Activated CD8-positive, alpha-beta memory T cell treated with anti-CD3 and anti-CD28 coated beads for 48 hours (primary cell): ENCODE measurements at regions not wholly inside any gene's neighbourhood (a gene's known extent, or its start where the extent isn't known, plus 50 kb on each side); places are given as distances from the start of the nearest gene placed in this dataset.

Experiments
- DNase-seq, 3 experiments: peaks; one replicate each; pipeline ENCODE4 v3.0.0-alpha.2; 2020; ENCODE audit warnings: low read depth in 2 of 3, low spot score in 2 of 3

- no peak for DNase-seq
Measured at GRCh38 chr7:131624536-131624935, 68.1 kb upstream of the PODXL start.

DNA sequence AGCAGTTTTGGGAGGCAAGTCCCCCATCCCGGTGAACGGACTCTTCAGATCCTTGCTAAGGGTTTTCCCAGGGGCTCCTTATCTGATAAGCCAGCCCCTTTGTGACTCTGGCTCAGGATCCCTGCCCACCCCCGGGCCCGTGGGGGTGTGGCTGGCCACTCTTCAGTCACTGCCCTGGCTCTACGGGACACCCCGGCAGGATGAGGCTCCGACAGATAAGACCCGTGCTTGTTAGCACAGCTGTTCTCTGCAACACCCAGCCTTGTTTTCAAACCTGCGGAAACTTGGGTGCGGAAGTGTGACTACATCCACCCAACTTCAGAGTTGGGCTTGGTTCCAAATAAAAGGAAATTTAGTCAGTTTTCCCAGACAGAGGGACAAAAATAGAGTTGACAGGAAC is 66.7 kb upstream of the PODXL start:
- no peak for DNase-seq

GRCh38 chr7:131621652-131622051 is 65.2 kb upstream of the PODXL start:
- DNase-seq = no peak

DNA sequence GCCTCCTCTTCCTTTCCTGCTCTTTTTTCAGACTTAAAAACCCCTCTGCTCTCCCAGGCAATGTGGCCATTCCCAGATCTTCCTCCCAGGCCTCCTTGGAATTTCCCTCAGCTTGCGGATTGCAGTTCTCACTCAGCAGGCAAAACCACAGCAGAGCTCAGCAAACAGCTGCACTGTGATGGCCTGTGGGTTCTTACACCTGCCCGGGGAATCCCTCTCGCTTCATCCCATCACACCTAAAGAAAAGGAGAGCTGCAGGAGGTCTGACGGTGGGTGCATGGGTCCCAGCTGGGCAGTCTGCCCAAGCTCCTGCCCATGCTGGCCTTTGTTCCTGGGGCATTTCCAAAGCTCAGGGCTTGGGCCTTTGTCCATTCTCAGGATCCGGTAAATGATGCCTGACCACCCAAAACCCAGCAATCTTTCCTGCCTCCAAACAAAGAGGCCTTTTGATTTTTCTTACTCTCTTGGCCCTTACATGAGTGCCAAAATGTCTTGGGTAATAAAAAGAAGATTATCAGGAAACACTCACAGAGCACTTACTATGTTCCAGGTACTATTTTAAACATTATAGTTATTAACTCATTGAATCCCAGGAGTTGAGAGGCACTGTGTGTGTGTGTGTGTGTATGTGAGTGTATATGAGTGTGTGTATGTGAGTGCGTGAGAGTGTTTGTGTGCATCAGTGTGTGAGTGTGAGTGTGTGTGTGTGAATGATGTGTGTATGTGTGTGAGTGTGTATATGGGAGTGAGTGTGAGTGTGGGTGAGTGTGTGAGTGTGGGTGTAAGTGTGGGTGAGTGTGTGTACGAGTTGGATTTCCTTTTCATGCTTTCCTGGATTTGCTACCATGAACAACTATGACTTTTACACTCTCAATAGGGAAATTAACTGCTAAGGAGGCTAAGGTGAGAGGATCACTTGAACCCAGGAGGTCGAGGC is 64.5 kb upstream of the PODXL start:
- no peak for DNase-seq

GRCh38 chr7:131619336-131620305 is 63.2 kb upstream of the PODXL start:
- DNase-seq = no peak

GRCh38 chr7:131618391-131618790 is 62.0 kb upstream of the PODXL start:
- no peak for DNase-seq

DNA sequence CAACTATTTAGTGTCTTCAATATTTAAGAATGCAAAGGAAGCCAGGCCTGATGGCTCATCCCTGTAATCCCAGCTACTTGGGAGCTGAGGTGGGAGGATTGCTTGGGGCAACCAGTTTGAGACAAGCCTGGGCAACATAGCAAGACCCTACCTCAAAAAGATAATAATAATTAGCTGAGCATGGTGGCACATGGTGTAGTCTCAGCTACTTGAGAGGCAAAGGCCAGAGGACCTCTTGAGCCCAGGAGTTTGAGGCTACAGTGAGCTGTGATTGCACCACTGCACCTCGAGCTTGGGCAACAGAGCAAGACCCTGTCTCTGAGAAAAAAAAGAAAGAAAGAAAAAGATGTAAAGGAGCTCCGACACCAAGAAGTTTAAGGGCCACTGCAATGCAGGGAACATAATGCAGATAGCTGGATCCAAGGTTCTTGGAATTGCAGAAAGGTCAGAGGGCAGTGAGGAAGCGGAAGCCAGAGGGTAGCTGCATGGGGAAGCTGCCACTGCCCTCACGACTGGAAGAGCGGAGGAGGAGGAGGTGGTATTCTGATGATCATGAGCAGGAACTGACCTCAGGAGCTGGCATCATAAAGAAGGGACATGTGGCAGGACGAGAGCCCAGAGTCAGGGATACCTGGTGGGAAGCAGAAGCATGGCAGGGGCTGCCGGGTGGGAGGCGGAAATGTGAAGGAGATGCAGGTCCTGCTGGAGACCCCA is 60.2 kb upstream of the PODXL start:
- DNase-seq = no peak

- DNase-seq = no peak
Measured at GRCh38 chr7:131613909-131614308, 57.5 kb upstream of the PODXL start.

- DNase-seq = no peak
Measured at GRCh38 chr7:131610007-131610406, 53.6 kb upstream of the PODXL start.

GRCh38 chr7:131608116-131608500 is 51.7 kb upstream of the PODXL start:
- DNase-seq = no peak

GRCh38 chr7:131607291-131608115 is 51.1 kb upstream of the PODXL start:
- DNase-seq = no peak

DNA sequence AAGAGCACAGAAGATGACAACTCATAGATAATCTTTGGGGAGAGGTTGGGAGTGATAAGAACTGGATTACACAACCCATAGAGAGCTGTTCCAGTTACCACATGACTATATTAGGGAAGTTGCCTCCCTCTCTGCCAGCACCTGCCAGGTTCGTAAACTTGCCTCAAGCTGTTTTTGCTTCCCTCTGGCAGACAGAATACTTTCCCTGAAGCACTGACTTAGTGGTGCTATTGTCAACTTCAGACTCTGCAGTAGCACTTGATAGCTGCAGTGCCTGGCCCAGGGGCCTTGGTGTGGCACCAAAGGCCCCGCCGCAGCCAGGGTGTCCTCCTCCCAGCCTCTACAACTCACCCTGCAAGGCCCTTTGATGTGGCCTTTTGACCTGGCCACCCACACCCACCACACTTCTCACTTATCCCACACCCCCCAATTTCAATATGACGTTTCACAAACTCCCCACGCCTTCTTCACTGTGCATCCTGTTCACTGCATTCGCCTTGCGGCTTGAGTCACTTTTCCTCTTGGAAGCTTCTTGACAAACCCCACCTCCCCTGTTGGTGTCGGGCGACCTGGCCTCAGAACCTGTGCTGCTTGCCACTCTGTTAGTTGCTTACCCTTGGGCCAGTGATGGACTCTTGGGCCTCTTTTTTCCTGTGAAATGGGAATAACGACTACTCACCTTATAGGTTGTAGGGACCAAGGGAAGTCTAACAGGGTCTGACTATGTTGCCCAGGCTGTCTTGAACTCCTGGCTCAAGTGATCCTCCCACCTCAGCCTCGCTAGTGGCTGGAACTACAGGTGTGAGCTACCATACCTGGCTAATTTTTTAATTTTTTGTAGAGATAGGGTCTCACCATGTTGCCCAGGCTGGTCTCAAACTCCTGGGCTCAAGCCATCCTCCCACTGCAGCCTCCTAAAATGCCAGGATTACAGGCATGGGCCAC is 50.2 kb upstream of the PODXL start:
- no peak for DNase-seq
